GM12892 (cell line): ENCODE measurements at regions not wholly inside any gene's neighbourhood (a gene's known extent, or its start where the extent isn't known, plus 50 kb on each side); places are given as distances from the start of the nearest gene placed in this dataset.
A peak's percentile ranks its signal among the peaks of the same experiment; 100 is the strongest.

Experiments
- DNase-seq: peaks from one replicate; pipeline ENCODE4 v3.0.0; 2011; ENCODE audit not compliant: insufficient read length
- FAIRE-seq: peaks from 2 replicates; lab custom pipeline; 2011; peaks lifted over from hg19 to GRCh38; lab: Jason Lieb, UNC
- POLR2A ChIP-seq: IDR thresholded peaks from 2 replicates; pipeline ENCODE4 v1.6.1; 2011; ENCODE audit warnings: low read depth, low read length, control low read depth
- POLR2AphosphoS5 ChIP-seq: IDR thresholded peaks from 2 replicates; pipeline ENCODE4 v1.6.1; 2011; ENCODE audit warnings: low read depth, low read length, control low read depth
- TAF1 ChIP-seq: IDR thresholded peaks from 2 replicates; pipeline ENCODE4 v1.6.1; 2011; ENCODE audit warnings: low read depth, mild to moderate bottlenecking, control low read depth, low read length, borderline replicate concordance

DNA sequence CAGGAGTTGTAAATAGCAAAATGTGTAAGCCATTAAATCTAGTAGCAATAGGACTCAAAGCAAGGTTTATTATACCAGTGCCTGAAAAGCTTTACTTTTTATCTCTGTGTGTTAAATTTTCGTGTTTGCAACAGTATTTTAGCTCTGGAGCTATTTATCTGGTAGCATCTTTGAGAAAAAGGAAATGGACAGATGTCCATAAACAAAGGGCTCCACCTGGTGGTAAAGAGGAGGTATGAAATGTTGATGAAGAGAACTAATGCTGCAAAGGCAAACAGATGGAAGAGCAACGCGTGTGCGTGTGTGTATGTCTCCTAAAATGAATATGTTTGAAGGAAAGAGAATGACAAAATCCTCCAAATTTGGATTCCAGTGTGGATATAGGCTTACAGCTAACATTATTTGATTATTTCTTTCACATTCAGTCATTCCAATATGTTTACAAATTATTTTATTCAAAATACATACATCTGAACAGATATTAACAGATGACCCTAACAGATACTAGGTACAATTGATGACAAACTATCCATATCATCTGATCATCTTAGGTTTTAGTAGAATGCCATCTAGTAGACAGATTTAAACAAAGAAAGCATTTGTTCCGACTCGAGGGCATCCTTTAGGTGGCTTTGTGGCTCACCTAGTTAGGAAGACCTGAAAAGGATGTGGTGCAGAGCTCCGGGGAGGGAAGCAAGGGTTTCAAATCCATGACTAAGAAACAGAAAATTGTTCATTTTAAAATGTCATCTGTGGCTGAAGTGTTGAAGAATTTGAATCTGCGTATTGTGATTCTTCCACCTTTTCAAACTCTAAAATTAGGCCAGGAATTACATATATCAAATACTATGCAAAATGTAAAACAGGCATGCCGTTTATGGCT, 383.3 kb downstream of the MTX2 start:
- FAIRE-seq (peak; percentile 95), DNase-seq (no peak)
- no peak for TF ChIP-seq POLR2AphosphoS5
- no peak for TF ChIP-seq POLR2A
- no peak for TF ChIP-seq TAF1

DNA sequence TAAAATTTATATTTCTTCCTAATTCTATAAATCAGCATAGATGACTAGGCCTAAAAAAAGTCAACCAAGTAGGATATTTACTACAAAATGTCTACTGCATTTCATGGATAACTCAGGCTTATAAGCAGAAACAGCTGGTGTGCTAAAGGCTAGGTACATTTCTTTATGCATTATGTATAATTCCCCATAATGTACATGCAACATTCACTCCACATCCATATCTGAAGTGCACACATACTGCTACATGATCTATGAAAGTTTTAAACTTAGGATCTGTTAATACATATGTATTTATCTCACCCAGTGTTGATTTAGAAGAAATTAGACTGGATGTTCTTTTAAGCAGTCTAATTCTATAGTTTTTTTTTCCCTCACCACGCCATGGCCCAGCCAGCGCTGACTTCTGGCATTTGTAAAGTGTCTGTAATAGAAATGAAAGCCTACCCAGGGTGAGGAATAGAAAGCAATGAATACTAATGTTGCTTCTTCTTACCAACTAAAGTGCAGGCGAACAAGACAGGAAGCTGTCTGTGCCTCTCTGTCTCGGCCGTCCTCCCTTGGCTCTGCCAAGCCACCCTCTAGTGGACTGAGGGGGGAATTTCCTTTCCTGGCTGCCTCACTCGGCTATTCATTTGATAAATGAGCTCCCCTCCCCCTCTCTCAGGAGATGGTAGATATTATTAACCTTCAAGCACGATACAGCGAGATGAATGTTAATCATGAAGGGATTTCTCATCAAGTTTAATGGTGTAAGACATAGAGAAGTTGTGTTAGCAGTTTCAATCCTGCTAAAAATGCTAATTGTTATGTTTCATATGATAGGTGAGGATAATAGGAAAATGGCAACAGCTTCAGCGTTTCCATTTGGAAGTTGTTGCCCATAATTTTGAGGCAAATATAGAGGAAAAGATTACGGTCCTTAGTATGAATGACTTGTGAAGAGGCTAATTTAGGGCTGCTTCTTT, 384.5 kb downstream of the MTX2 start:
- TF ChIP-seq POLR2A = no peak
- TF ChIP-seq TAF1 = no peak
- TF ChIP-seq POLR2AphosphoS5 = no peak

DNA sequence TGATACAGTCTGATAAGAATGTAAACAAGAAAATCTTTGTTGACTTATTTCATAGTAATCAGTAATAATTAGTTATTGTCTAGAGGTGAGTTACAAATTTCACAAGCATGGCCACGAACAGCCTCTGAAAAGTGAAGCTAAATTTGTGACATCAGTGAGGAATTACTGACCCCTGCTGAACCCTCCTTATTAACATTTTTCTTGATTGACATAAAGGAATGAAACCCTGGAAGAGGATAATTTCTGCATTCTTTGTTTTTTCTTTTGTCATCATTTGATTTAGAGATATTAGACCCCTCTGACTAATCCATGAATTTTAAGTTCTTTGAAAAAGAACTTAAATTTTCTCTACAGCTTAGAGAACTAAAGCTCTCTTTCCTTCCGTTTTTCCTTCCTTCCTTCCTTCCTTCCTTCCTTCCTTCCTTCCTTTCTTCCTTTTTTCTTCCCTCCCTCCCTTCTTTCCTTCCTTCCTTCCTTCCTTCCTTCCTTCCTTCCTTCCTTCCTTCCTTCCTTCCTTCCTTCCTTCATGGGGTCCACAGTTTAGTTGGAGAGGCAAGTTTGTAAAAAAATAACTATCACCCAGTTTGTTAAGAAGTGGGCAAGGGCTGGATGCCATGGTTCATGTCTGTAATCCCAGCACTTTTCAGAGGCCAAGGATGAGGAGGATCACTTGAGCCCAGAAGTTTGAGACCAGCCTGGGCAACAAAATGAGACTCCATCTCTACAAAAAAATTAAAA, 387.0 kb downstream of the MTX2 start:
- DNase-seq = no peak

More for the DNA sequence above, 384.5 kb downstream of the MTX2 start:
- DNase-seq (peak; percentile 19), FAIRE-seq (peak; percentile 94)

DNA sequence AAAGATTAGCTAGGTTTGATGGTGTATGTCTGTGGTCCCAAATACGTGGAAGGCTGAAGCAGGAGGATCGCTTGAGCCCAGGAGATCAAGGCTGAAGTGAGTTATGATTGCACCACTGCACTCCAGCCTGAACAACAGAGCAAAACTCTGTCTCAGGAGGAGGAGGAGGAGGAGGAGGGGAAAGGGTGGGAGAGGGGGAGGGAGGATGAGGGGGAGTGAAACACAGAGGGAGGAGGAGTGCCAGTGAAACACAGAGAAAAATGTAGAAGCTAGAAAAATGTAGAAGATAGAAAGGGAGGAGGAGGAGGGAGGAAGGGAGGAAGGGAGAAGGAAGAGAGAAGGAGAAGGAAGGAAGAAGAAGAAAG, 387.5 kb downstream of the MTX2 start:
- TF ChIP-seq TAF1 = no peak

More for the DNA sequence above, 387.0 kb downstream of the MTX2 start:
- no peak for TF ChIP-seq POLR2AphosphoS5
- no peak for TF ChIP-seq POLR2A
- no peak for TF ChIP-seq TAF1
- no peak for FAIRE-seq

DNA sequence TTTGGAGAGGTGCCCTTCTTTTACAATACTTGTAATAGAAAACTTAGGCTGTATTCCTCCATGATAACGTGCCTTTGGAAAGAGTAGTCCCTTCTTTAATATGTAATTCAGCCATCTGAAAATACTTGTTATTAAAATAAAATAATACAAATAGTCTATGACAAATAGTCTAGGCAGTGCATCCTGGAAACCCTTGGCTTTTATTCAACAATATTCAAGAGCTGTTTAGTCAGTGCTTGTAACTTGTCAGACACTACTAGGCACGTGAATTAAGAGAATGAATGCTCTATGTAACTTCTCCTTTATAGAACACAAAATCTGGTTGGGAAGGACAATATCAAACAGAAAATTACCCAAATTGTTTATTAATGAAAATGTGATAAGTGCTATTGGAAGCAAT, 388.2 kb downstream of the MTX2 start:
- no peak for FAIRE-seq

More for the DNA sequence above, 387.5 kb downstream of the MTX2 start:
- FAIRE-seq (no peak), DNase-seq (no peak)

DNA sequence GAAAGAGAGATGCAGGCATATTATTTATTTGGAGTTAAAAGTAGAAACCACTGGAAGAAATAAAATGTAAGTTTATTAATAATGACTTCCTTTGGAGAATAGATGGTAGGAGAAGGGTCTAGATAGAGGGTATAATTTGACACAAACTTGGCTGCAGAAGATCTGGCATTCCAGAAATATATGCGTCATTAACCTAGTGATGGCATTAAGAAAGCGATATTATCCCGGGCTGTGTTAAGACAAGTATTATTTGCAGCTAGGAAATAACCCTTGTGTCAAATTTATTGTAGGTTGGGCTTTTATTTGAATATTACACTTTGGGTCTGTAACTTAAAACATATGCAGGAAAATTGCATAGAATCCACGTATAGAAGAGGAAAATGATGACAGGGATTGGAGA, 389.5 kb downstream of the MTX2 start:
- no peak for FAIRE-seq
- no peak for TF ChIP-seq POLR2AphosphoS5
- no peak for DNase-seq

More for the DNA sequence above, 388.2 kb downstream of the MTX2 start:
- DNase-seq = no peak
- TF ChIP-seq POLR2AphosphoS5 (no peak), POLR2A (no peak), TAF1 (no peak)

DNA sequence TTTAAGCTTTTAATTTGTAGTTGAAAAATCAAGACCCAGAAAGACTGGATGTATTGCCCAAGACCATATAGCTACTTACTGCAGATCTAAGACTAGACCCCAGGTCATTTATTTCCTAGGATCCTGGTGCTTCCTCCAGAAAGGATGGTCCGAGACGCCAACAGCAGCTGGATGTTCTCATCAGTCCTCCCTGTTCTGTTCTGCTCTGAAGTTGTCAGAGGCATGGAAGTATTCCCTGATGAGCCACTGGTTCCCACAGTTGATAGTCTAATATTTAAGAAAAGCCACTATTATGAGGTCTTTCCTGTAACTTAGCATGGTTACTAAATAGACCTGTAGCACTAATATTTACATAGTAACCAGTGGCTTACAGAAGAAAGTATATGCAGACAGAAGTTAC, 393.5 kb downstream of the MTX2 start:
- DNase-seq = no peak
- no peak for FAIRE-seq
- TF ChIP-seq TAF1 = no peak
- no peak for TF ChIP-seq POLR2AphosphoS5
- no peak for TF ChIP-seq POLR2A

DNA sequence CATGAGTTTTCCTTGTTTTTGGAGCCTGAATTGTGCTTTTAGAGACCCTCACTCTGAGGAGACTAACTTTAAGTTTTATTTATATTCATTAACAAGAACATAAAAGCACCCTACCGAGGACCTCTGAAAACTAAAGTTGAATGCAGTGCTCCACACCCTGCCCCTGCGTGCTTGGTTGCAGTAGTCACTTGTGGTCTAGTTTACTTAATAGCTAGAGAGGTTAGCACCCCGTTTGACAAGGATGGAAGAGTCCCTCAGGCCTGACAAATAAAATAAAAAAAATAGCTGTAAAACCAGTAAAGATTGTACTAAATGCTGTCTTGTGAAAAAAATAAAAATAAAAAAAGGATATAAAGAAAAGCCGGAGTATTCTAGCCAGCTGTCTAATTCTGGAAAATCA, 395.2 kb downstream of the MTX2 start:
- TF ChIP-seq POLR2AphosphoS5 (no peak), TAF1 (no peak), POLR2A (no peak)
- no peak for DNase-seq
- no peak for FAIRE-seq

DNA sequence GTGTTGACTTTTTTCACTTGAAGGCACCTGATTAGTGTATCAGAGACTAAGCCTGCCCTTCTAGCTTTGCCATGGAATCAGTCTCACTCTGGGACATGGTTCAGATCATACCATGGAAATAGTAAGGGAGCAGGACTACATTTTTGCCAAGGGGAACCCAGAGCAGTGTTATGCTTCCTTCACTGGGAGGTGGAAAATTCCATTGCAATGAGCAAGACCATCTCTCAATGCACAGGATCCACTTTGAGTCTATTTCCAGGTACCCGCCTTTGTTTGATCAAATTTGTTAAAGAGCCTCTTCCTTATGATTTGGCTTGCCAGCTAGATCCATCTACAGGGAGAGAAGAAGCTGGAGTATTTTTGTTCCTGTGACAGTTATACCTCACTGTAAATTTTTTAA, 395.8 kb downstream of the MTX2 start:
- no peak for FAIRE-seq
- DNase-seq = no peak
- TF ChIP-seq POLR2AphosphoS5 (no peak), TAF1 (no peak), POLR2A (no peak)

DNA sequence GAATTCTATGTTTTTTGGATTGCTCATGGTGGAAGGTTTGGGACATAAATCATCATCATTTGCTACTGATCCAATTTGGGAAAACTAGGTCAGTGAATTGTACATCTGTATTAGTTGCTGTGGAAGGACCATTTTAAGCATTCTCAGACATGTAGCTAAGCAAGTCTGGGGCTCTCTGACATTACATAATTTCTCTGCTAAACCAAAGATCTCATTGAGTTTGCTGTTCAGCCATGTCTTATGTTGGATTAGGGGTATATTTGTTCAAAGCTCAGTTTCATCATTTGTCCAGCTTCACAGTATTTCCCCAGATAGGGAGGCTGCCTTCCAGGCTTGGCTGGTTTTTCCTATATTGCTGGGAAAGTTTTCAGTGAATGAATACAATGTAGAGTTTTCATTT, 399.7 kb downstream of the MTX2 start:
- DNase-seq = no peak
- no peak for TF ChIP-seq POLR2A
- TF ChIP-seq TAF1 = no peak
- no peak for TF ChIP-seq POLR2AphosphoS5
- FAIRE-seq = no peak
